IPS DF 6.9 (cell line): ENCODE measurements at regions not wholly inside any gene's neighbourhood (a gene's known extent, or its start where the extent isn't known, plus 50 kb on each side); places are given as distances from the start of the nearest gene placed in this dataset.

Experiments
- DNase-seq: peaks from one replicate; pipeline ENCODE4 v3.0.0-alpha.2; 2013; ENCODE audit warnings: low read depth, low spot score
- H3K27ac ChIP-seq: one replicate; pipeline ENCODE4 v1.5.1; 2013; ENCODE audit warnings: low read length, control low read depth
- H3K27me3 ChIP-seq: 2 replicates; pipeline ENCODE4 v1.6.1; 2013; ENCODE audit warnings: mild to moderate bottlenecking, low read length; ENCODE audit not compliant: control insufficient read depth, insufficient read depth
- H3K36me3 ChIP-seq: 2 replicates; pipeline ENCODE4 v1.6.1; 2013; ENCODE audit warnings: low read length; ENCODE audit not compliant: control insufficient read depth, insufficient read depth
- H3K4me1 ChIP-seq: 2 replicates; pipeline ENCODE4 v1.6.1; 2013; ENCODE audit warnings: low read length; ENCODE audit not compliant: control insufficient read depth, insufficient read depth
- H3K4me3 ChIP-seq: 2 replicates; pipeline ENCODE4 v1.5.1; 2013; ENCODE audit warnings: mild to moderate bottlenecking, low read length
- H3K9me3 ChIP-seq: 2 replicates; pipeline ENCODE4 v1.6.1; 2013; ENCODE audit warnings: low read length, inconsistent platforms; ENCODE audit not compliant: control insufficient read depth, insufficient read depth
- WGBS: extraction: QIAGEN DNeasy Blood & Tissue Kit; methylation state at CpG from one replicate; pipeline ENCODE4 v1.1.7; 2013; ENCODE audit warnings: mixed read lengths, missing lambda C conversion rate; ENCODE audit not compliant: insufficient read length, insufficient coverage; 5-methylcytosine and 5-hydroxymethylcytosine counted together

GRCh38 chr15:39426552-39427532, 154.0 kb upstream of the THBS1 start:
- H3K27me3 ChIP-seq, result no peaks in the 10 kb centered on the region
- DNase-seq, result no peak
- no peaks in the 10 kb centered on the region for H3K36me3 ChIP-seq
- no peak overlapping the region for H3K27ac ChIP-seq
- H3K9me3 ChIP-seq, result no peaks in the 10 kb centered on the region
- no CpG with 5 or more reads among the region's 19 CpGs for WGBS
- no peak overlapping the region for H3K4me3 ChIP-seq
- H3K4me1 ChIP-seq, result no peaks in the 10 kb centered on the region

GRCh38 chr15:39427705-39428104, 153.2 kb upstream of the THBS1 start:
- Histone ChIP-seq H3K9me3 (no peaks in the 10 kb centered on the region), H3K4me1 (no peaks in the 10 kb centered on the region), H3K27ac (no peak overlapping the region), H3K4me3 (no peak overlapping the region), H3K36me3 (no peaks in the 10 kb centered on the region), H3K27me3 (no peaks in the 10 kb centered on the region)
- DNase-seq, result no peak
- no CpG with 5 or more reads among the region's 3 CpGs for WGBS

GRCh38 chr15:39429898-39430357, 151.0 kb upstream of the THBS1 start:
- no CpG with 5 or more reads among the region's 3 CpGs for WGBS
- H3K9me3 ChIP-seq, result no peaks in the 10 kb centered on the region
- H3K4me3 ChIP-seq, result no peak overlapping the region
- no peaks in the 10 kb centered on the region for H3K27me3 ChIP-seq
- DNase-seq, result no peak
- no peak overlapping the region for H3K27ac ChIP-seq
- H3K4me1 ChIP-seq, result no peaks in the 10 kb centered on the region
- H3K36me3 ChIP-seq, result no peaks in the 10 kb centered on the region

- H3K9me3 ChIP-seq, result no peaks in the 10 kb centered on the region
- H3K4me1 ChIP-seq, result no peaks in the 10 kb centered on the region
- no peak overlapping the region for H3K27ac ChIP-seq
- no peak overlapping the region for H3K4me3 ChIP-seq
- H3K36me3 ChIP-seq, result no peaks in the 10 kb centered on the region
- WGBS, result no CpG with 5 or more reads among the region's 3 CpGs
- H3K27me3 ChIP-seq, result no peaks in the 10 kb centered on the region
- no peak for DNase-seq
Observed at GRCh38 chr15:39430389-39430788, 150.5 kb upstream of the THBS1 start.

- Histone ChIP-seq H3K36me3 (no peaks in the 10 kb centered on the region), H3K4me1 (no peaks in the 10 kb centered on the region), H3K27me3 (no peaks in the 10 kb centered on the region), H3K4me3 (no peak overlapping the region), H3K27ac (no peak overlapping the region), H3K9me3 (no peaks in the 10 kb centered on the region)
- no peak for DNase-seq
- no CpG with 5 or more reads among the region's 1 CpG for WGBS
Observed at GRCh38 chr15:39431376-39431775, 149.5 kb upstream of the THBS1 start.

GRCh38 chr15:39432026-39432425, 148.9 kb upstream of the THBS1 start:
- no peak overlapping the region for H3K4me3 ChIP-seq
- H3K9me3 ChIP-seq, result no peaks in the 10 kb centered on the region
- no peak for DNase-seq
- no peaks in the 10 kb centered on the region for H3K36me3 ChIP-seq
- H3K27me3 ChIP-seq, result no peaks in the 10 kb centered on the region
- no CpG with 5 or more reads among the region's 1 CpG for WGBS
- no peaks in the 10 kb centered on the region for H3K4me1 ChIP-seq
- H3K27ac ChIP-seq, result no peak overlapping the region

GRCh38 chr15:39432912-39433348, 147.9 kb upstream of the THBS1 start:
- Histone ChIP-seq H3K9me3 (no peaks in the 10 kb centered on the region), H3K4me3 (no peak overlapping the region), H3K4me1 (no peaks in the 10 kb centered on the region), H3K36me3 (no peaks in the 10 kb centered on the region), H3K27ac (no peak overlapping the region), H3K27me3 (no peaks in the 10 kb centered on the region)
- WGBS, result no CpG with 5 or more reads among the region's 3 CpGs
- DNase-seq, result no peak

GRCh38 chr15:39433376-39433775, 147.5 kb upstream of the THBS1 start:
- no peak overlapping the region for H3K27ac ChIP-seq
- no peaks in the 10 kb centered on the region for H3K36me3 ChIP-seq
- H3K4me1 ChIP-seq, result no peaks in the 10 kb centered on the region
- no CpG with 5 or more reads among the region's 2 CpGs for WGBS
- H3K4me3 ChIP-seq, result no peak overlapping the region
- DNase-seq, result no peak
- no peaks in the 10 kb centered on the region for H3K27me3 ChIP-seq
- H3K9me3 ChIP-seq, result no peaks in the 10 kb centered on the region

- H3K4me1 ChIP-seq, result no peaks in the 10 kb centered on the region
- no peaks in the 10 kb centered on the region for H3K27me3 ChIP-seq
- DNase-seq, result no peak
- no peaks in the 10 kb centered on the region for H3K36me3 ChIP-seq
- WGBS, result no CpG with 5 or more reads among the region's 4 CpGs
- no peak overlapping the region for H3K4me3 ChIP-seq
- no peak overlapping the region for H3K27ac ChIP-seq
- H3K9me3 ChIP-seq, result no peaks in the 10 kb centered on the region
Observed at GRCh38 chr15:39434163-39434562, 146.7 kb upstream of the THBS1 start.

- Histone ChIP-seq H3K27ac (no peak overlapping the region), H3K36me3 (no peaks in the 10 kb centered on the region), H3K4me3 (no peak overlapping the region), H3K9me3 (no peaks in the 10 kb centered on the region), H3K4me1 (no peaks in the 10 kb centered on the region), H3K27me3 (no peaks in the 10 kb centered on the region)
- no CpG with 5 or more reads among the region's 5 CpGs for WGBS
- no peak for DNase-seq
Observed at GRCh38 chr15:39434751-39435238, 146.1 kb upstream of the THBS1 start.
